HL-60 (cell line): ENCODE measurements at regions not wholly inside any gene's neighbourhood (a gene's known extent, or its start where the extent isn't known, plus 50 kb on each side); places are given as distances from the start of the nearest gene placed in this dataset.
A peak's percentile ranks its signal among the peaks of the same experiment; 100 is the strongest.

Experiments used
- DNase-seq, 2 experiments: peaks; one replicate each; pipeline ENCODE4 v3.0.0-alpha.2; 2010 to 2020; ENCODE audit warnings: low read depth in 1 of 2, low spot score in 1 of 2
- H3K27ac ChIP-seq: fragments of 250-450 bp; sonication (Bioruptor Pico); replicated peaks from 2 replicates; pipeline ENCODE4 v1.5.1; 2020; ENCODE audit warnings: mild to moderate bottlenecking, moderate library complexity
- H3K27me3 ChIP-seq: fragments of 250-450 bp; sonication (Bioruptor Pico); 2 replicates; pipeline ENCODE4 v1.5.1; 2021; ENCODE audit warnings: mild to moderate bottlenecking, moderate library complexity; ENCODE audit not compliant: insufficient read depth, poor library complexity, severe bottlenecking
- H3K4me3 ChIP-seq: replicated peaks from 2 replicates; pipeline ENCODE4 v1.5.1; 2011; ENCODE audit warnings: mild to moderate bottlenecking, control low read depth, low read length; ENCODE audit not compliant: insufficient read depth
- GABPA ChIP-seq: IDR thresholded peaks from 2 replicates; pipeline ENCODE4 v1.6.1; 2012; ENCODE audit warnings: low read depth
- POLR2AphosphoS5 ChIP-seq: IDR thresholded peaks from 2 replicates; pipeline ENCODE4 v1.6.1; 2012; ENCODE audit warnings: low read depth
- SPI1 ChIP-seq: IDR thresholded peaks from 2 replicates; pipeline ENCODE4 v1.6.1; 2012; ENCODE audit warnings: low read depth, mild to moderate bottlenecking, borderline replicate concordance
- TF ChIP-seq, protein P1 (sequence below): IDR thresholded peaks from one replicate; pipeline ENCODE4 v1.5.1; 2011; ENCODE audit warnings: low read length, control low read depth, inconsistent platforms; ENCODE audit not compliant: insufficient read depth
- TF ChIP-seq, protein P2 (sequence below): IDR thresholded peaks from 2 replicates; pipeline ENCODE4 v1.6.1; 2012; ENCODE audit warnings: low read depth; ENCODE audit not compliant: insufficient replicate concordance

DNA sequence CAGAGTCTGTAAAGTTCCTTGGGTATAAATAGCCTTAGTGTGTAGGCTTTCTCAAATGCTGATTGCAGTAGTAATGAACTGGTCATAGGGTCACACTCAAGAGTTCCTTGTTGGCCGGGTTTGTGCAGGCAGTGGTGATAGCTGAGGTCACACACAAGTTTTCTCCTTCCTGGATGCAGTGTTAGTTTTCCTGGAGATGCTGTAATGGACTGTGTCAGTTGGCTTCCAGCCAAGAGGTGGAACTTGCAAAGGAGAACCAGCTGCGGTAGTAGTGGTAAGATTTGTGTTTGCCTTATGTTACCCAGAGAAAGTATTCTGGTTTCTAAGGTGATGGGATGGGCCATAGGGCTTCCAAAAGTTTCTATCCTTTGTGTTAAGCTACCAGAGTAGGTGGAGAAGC is 409.8 kb upstream of the FRG1 start:
- Histone ChIP-seq H3K4me3 (no peak overlapping the region), H3K27ac (no peak overlapping the region), H3K27me3 (no peaks in the 10 kb centered on the region)
- no peak for DNase-seq
- TF ChIP-seq, protein P1, sequence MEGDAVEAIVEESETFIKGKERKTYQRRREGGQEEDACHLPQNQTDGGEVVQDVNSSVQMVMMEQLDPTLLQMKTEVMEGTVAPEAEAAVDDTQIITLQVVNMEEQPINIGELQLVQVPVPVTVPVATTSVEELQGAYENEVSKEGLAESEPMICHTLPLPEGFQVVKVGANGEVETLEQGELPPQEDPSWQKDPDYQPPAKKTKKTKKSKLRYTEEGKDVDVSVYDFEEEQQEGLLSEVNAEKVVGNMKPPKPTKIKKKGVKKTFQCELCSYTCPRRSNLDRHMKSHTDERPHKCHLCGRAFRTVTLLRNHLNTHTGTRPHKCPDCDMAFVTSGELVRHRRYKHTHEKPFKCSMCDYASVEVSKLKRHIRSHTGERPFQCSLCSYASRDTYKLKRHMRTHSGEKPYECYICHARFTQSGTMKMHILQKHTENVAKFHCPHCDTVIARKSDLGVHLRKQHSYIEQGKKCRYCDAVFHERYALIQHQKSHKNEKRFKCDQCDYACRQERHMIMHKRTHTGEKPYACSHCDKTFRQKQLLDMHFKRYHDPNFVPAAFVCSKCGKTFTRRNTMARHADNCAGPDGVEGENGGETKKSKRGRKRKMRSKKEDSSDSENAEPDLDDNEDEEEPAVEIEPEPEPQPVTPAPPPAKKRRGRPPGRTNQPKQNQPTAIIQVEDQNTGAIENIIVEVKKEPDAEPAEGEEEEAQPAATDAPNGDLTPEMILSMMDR: no peak
- TF ChIP-seq, protein P2, sequence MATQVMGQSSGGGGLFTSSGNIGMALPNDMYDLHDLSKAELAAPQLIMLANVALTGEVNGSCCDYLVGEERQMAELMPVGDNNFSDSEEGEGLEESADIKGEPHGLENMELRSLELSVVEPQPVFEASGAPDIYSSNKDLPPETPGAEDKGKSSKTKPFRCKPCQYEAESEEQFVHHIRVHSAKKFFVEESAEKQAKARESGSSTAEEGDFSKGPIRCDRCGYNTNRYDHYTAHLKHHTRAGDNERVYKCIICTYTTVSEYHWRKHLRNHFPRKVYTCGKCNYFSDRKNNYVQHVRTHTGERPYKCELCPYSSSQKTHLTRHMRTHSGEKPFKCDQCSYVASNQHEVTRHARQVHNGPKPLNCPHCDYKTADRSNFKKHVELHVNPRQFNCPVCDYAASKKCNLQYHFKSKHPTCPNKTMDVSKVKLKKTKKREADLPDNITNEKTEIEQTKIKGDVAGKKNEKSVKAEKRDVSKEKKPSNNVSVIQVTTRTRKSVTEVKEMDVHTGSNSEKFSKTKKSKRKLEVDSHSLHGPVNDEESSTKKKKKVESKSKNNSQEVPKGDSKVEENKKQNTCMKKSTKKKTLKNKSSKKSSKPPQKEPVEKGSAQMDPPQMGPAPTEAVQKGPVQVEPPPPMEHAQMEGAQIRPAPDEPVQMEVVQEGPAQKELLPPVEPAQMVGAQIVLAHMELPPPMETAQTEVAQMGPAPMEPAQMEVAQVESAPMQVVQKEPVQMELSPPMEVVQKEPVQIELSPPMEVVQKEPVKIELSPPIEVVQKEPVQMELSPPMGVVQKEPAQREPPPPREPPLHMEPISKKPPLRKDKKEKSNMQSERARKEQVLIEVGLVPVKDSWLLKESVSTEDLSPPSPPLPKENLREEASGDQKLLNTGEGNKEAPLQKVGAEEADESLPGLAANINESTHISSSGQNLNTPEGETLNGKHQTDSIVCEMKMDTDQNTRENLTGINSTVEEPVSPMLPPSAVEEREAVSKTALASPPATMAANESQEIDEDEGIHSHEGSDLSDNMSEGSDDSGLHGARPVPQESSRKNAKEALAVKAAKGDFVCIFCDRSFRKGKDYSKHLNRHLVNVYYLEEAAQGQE: no peak
- TF ChIP-seq GABPA: no peak

DNA sequence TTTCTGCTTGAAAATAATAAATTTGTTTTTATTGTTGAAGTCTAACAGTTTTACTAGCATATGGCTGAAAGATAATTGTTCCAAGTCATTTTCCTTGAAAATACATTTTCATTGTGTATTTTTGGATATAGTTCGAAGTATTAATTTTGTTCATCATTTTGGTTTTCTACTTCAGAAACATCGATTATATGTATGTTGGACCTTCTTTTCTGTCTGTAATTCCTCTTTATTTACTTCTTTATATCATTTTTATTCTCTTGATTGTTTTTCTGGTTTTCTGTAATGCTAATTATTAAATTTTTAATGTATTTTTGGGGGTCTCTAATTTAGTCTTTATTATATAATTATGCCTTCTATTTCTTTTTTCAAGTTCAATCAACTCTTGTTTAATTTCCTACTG is 407.1 kb upstream of the FRG1 start:
- H3K27me3 ChIP-seq: no peaks in the 10 kb centered on the region
- no peak for DNase-seq
- H3K27ac ChIP-seq: no peak overlapping the region
- no peak overlapping the region for H3K4me3 ChIP-seq
- TF ChIP-seq, protein P2: no peak
- no peak for TF ChIP-seq POLR2AphosphoS5

DNA sequence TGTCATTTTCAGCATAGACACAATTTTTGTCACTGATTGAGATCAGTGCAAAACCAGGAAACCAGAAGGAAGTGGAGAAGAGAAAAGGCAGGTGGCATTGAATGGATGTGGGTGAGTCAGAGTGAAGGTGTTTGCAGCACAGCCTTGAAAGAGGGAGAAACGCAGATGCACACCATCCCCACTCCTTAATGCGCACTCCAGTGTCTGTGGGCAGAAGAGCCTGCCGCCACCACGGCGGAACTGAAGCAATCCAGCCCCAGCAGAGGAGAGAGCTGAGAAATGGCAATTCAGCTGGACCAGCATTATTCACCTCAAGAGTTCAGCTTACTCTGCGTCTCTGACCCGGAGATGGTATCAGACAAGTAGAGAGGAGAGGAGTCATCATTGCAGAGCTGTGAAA is 393.1 kb upstream of the FRG1 start:
- TF ChIP-seq SPI1 (no peak), POLR2AphosphoS5 (no peak), GABPA (no peak)
- TF ChIP-seq, protein P1: no peak
- TF ChIP-seq, protein P2: no peak
- peak in 1 of 2 experiments; percentile 47 for DNase-seq
- Histone ChIP-seq H3K4me3 (no peak overlapping the region), H3K27me3 (no peaks in the 10 kb centered on the region), H3K27ac (no peak overlapping the region)
